ENCODE measurements at regions not wholly inside any gene's neighbourhood (a gene's known extent, or its start where the extent isn't known, plus 50 kb on each side); places are given as distances from the start of the nearest gene placed in this dataset.

GRCh38 chr2:17263570-17263968, 254.7 kb downstream of the RAD51AP2 start:
- TF ChIP-seq, protein P1, sequence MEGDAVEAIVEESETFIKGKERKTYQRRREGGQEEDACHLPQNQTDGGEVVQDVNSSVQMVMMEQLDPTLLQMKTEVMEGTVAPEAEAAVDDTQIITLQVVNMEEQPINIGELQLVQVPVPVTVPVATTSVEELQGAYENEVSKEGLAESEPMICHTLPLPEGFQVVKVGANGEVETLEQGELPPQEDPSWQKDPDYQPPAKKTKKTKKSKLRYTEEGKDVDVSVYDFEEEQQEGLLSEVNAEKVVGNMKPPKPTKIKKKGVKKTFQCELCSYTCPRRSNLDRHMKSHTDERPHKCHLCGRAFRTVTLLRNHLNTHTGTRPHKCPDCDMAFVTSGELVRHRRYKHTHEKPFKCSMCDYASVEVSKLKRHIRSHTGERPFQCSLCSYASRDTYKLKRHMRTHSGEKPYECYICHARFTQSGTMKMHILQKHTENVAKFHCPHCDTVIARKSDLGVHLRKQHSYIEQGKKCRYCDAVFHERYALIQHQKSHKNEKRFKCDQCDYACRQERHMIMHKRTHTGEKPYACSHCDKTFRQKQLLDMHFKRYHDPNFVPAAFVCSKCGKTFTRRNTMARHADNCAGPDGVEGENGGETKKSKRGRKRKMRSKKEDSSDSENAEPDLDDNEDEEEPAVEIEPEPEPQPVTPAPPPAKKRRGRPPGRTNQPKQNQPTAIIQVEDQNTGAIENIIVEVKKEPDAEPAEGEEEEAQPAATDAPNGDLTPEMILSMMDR (conservative IDR thresholded peaks at IDR 0.05; ENCODE audit: low read depth), result no peak
- no peak for DNase-seq (ENCODE audit: low spot score)
- CTCF ChIA-PET, result no interaction called here
- POLR2A ChIA-PET (ENCODE audit: low non-redundant PET), result no interaction called here
- no peak overlapping the region for H3K27ac ChIP-seq

- no peak for DNase-seq (ENCODE audit: low spot score)
- TF ChIP-seq, protein P1 (conservative IDR thresholded peaks at IDR 0.05; ENCODE audit: low read depth), result no peak
- POLR2A ChIA-PET (ENCODE audit: low non-redundant PET), result no interaction called here
- H3K27ac ChIP-seq, result no peak overlapping the region
- CTCF ChIA-PET, result no interaction called here
Observed at GRCh38 chr2:17262854-17263569, 255.2 kb downstream of the RAD51AP2 start.

DNA sequence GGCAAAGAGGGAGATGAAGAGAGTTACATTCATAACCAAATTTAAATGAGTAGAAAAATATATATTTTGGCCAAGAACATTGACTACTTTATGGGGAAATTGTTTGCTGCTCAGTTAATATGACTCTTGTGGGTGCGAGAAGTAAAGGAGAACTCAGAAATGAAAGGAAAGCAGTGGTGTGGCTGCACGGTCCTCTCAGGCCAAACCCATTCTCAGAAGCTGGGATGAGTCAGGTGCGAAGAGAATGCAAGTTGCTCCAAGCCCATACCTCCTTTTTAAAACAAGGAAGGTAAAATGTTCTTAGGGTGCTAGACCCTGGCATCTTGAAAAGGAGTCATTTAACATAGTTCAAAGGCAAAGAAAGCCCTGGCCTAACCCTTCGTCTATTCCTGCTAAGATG, 258.6 kb downstream of the RAD51AP2 start:
- DNase-seq (ENCODE audit: low spot score), result no peak
- CTCF ChIA-PET, result no interaction called here
- H3K27ac ChIP-seq, result no peak overlapping the region
- TF ChIP-seq, protein P1 (conservative IDR thresholded peaks at IDR 0.05; ENCODE audit: low read depth), result no peak
- POLR2A ChIA-PET (ENCODE audit: low non-redundant PET), result no interaction called here

GRCh38 chr2:17258861-17259260, 259.4 kb downstream of the RAD51AP2 start:
- CTCF ChIA-PET, result no interaction called here
- no peak for DNase-seq (ENCODE audit: low spot score)
- POLR2A ChIA-PET (ENCODE audit: low non-redundant PET), result no interaction called here
- TF ChIP-seq, protein P1 (conservative IDR thresholded peaks at IDR 0.05; ENCODE audit: low read depth), result no peak
- no peak overlapping the region for H3K27ac ChIP-seq

GRCh38 chr2:17257189-17257909, 260.9 kb downstream of the RAD51AP2 start:
- peak; percentile 33 for DNase-seq (ENCODE audit: low spot score)
- no peak overlapping the region for H3K27ac ChIP-seq
- POLR2A ChIA-PET (ENCODE audit: low non-redundant PET), result no interaction called here
- CTCF ChIA-PET, result no interaction called here
- TF ChIP-seq, protein P1 (conservative IDR thresholded peaks at IDR 0.05; ENCODE audit: low read depth), result no peak

DNA sequence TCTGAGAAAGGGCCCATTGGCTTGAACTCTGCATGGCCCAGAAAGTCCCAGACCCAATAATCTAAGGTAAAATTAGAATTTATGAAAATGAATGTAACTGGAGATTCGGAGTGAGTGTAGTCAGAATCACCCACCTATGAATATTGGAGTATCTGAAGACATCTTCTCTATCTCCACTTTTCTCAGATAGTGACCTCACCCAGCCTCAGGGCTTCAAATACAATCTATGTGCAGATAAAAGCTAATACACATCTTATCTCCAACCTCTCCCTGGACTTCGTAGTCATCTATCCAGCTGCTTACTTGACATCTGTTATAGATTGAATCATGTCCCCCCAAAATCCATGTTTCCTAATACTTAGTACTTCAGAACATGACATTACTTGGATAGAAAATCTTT, 263.2 kb downstream of the RAD51AP2 start:
- POLR2A ChIA-PET (ENCODE audit: low non-redundant PET), result no interaction called here
- H3K27ac ChIP-seq, result no peak overlapping the region
- DNase-seq (ENCODE audit: low spot score), result no peak
- TF ChIP-seq, protein P1 (conservative IDR thresholded peaks at IDR 0.05; ENCODE audit: low read depth), result no peak
- CTCF ChIA-PET, result no interaction called here
